ENCODE measurements at regions not wholly inside any gene's neighbourhood (a gene's known extent, or its start where the extent isn't known, plus 50 kb on each side); places are given as distances from the start of the nearest gene placed in this dataset.

DNA sequence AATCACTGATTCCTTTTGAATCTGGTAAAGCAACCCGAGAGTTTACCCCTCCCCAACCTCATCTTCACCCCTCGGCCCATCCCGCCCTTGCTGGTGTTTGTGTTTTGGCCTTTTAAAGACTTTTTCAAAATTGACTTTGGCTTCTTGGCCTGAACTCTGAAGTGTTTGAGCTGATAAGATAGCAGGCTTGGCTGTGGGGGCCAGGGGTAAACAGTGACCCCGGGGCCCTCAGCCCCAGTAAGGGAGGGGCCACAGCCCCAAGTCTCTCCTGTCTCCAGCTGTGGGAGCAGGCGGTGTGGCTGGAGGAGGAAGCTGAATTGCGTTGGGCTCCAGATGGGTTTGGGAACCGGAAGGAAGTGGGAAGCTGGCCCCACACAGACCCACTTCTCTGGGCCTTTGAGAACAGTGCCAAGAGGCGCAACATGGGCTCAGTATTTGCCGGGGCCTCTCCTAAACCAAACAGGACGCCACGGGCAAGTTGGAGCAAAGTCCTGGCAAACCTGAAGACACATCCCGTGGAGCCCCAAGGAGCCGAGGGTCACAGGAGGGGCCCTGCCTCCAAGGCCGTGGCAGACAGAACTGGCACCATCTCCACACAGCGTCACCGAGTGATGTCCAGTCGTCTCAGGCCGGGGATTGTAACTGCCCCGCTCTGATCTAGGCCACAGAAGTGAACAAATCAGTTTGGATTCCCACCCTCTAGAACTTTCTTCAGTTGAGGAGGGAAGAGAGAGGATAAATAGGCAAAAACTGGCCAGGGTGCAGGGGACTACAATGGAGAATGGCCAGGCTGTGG lies 54.3 kb upstream of the PTPN1 start (continued):
- TF ChIP-seq ZNF565 (CRISPR knock-in tag; conservative IDR thresholded peaks at IDR 0.05; ENCODE audit: low read depth) (no peak), ZC3H10 (CRISPR knock-in tag; IDR thresholded peaks at IDR 0.05) (no peak), PPARA (CRISPR knock-in tag; IDR thresholded peaks at IDR 0.05; ENCODE audit: borderline replicate concordance) (no peak), ARNTL (CRISPR knock-in tag; IDR thresholded peaks at IDR 0.05; ENCODE audit: borderline replicate concordance, low read depth) (no peak), RARB (CRISPR knock-in tag; IDR thresholded peaks at IDR 0.05) (no peak), ZFP30 (CRISPR knock-in tag; IDR thresholded peaks at IDR 0.05) (no peak), GLIS3 (CRISPR knock-in tag; IDR thresholded peaks at IDR 0.05) (no peak), ZFP3 (CRISPR knock-in tag; IDR thresholded peaks at IDR 0.05) (no peak)
- TF ChIP-seq, protein P1, sequence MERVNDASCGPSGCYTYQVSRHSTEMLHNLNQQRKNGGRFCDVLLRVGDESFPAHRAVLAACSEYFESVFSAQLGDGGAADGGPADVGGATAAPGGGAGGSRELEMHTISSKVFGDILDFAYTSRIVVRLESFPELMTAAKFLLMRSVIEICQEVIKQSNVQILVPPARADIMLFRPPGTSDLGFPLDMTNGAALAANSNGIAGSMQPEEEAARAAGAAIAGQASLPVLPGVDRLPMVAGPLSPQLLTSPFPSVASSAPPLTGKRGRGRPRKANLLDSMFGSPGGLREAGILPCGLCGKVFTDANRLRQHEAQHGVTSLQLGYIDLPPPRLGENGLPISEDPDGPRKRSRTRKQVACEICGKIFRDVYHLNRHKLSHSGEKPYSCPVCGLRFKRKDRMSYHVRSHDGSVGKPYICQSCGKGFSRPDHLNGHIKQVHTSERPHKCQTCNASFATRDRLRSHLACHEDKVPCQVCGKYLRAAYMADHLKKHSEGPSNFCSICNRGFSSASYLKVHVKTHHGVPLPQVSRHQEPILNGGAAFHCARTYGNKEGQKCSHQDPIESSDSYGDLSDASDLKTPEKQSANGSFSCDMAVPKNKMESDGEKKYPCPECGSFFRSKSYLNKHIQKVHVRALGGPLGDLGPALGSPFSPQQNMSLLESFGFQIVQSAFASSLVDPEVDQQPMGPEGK (CRISPR knock-in tag; IDR thresholded peaks at IDR 0.05; ENCODE audit: borderline replicate concordance), result no peak

GRCh38 chr20:50456452-50457324 lies 53.5 kb upstream of the PTPN1 start:
- TF ChIP-seq CSDC2 (CRISPR knock-in tag; IDR thresholded peaks at IDR 0.05), result no peak
- TF ChIP-seq RARB (CRISPR knock-in tag; IDR thresholded peaks at IDR 0.05), result no peak
- no peak for TF ChIP-seq POU6F1 (CRISPR knock-in tag; IDR thresholded peaks at IDR 0.05; ENCODE audit: borderline replicate concordance, low read depth)
- TF ChIP-seq PPARA (CRISPR knock-in tag; IDR thresholded peaks at IDR 0.05; ENCODE audit: borderline replicate concordance), result no peak
- ATAC-seq, result no peak

- TF ChIP-seq ESRRG (CRISPR knock-in tag; IDR thresholded peaks at IDR 0.05), result no peak
- TF ChIP-seq ZC3H10 (CRISPR knock-in tag; IDR thresholded peaks at IDR 0.05), result no peak
- no peak for TF ChIP-seq TOX (CRISPR knock-in tag; IDR thresholded peaks at IDR 0.05; ENCODE audit: borderline replicate concordance)
- TF ChIP-seq, protein P1 (CRISPR knock-in tag; IDR thresholded peaks at IDR 0.05; ENCODE audit: borderline replicate concordance), result no peak
- no peak for TF ChIP-seq POU6F1 (CRISPR knock-in tag; IDR thresholded peaks at IDR 0.05; ENCODE audit: borderline replicate concordance, low read depth)
- no peak for TF ChIP-seq ZFP30 (CRISPR knock-in tag; IDR thresholded peaks at IDR 0.05)
- no peak for TF ChIP-seq OSR1 (CRISPR knock-in tag; IDR thresholded peaks at IDR 0.05)
- TF ChIP-seq ARNTL (CRISPR knock-in tag; IDR thresholded peaks at IDR 0.05; ENCODE audit: borderline replicate concordance, low read depth), result no peak
- no peak for TF ChIP-seq GLIS3 (CRISPR knock-in tag; IDR thresholded peaks at IDR 0.05)
- TF ChIP-seq PPARA (CRISPR knock-in tag; IDR thresholded peaks at IDR 0.05; ENCODE audit: borderline replicate concordance), result no peak
- TF ChIP-seq RARB (CRISPR knock-in tag; IDR thresholded peaks at IDR 0.05), result no peak
- TF ChIP-seq CSDC2 (CRISPR knock-in tag; IDR thresholded peaks at IDR 0.05), result no peak
- no peak for TF ChIP-seq ZNF70 (CRISPR knock-in tag; IDR thresholded peaks at IDR 0.05)
- no peak for TF ChIP-seq BACH2 (CRISPR knock-in tag; IDR thresholded peaks at IDR 0.05; ENCODE audit: borderline replicate concordance)
These were observed 50.9 kb upstream of the PTPN1 start for GRCh38 chr20:50459124-50459918.

More at GRCh38 chr20:50459124-50459918, 50.9 kb upstream of the PTPN1 start:
- no peak for ATAC-seq

All from SK-N-SH treated with all-trans-retinoic acid at 6 μM for 48 hours (cell line).